GM12892 (cell line): ENCODE measurements at regions not wholly inside any gene's neighbourhood (a gene's known extent, or its start where the extent isn't known, plus 50 kb on each side); places are given as distances from the start of the nearest gene placed in this dataset.

Experiments
- POLR2A ChIP-seq: IDR thresholded peaks from 2 replicates; pipeline ENCODE4 v1.6.1; 2011; ENCODE audit warnings: low read depth, low read length, control low read depth
- POLR2AphosphoS5 ChIP-seq: IDR thresholded peaks from 2 replicates; pipeline ENCODE4 v1.6.1; 2011; ENCODE audit warnings: low read depth, low read length, control low read depth
- TAF1 ChIP-seq: IDR thresholded peaks from 2 replicates; pipeline ENCODE4 v1.6.1; 2011; ENCODE audit warnings: low read depth, mild to moderate bottlenecking, control low read depth, low read length, borderline replicate concordance

GRCh38 chr18:76055025-76055424 is 440.0 kb downstream of the ZNF516 start:
- TF ChIP-seq TAF1 (no peak), POLR2AphosphoS5 (no peak), POLR2A (no peak)
